GM21737 (cell line): ENCODE measurements at regions not wholly inside any gene's neighbourhood (a gene's known extent, or its start where the extent isn't known, plus 50 kb on each side); places are given as distances from the start of the nearest gene placed in this dataset.

Source experiments
- ATAC-seq: cut with Tn5 transposase; IDR thresholded peaks from one replicate; pipeline ENCODE4 v1.9.1; 2021; ENCODE audit warnings: mild to moderate bottlenecking, moderate library complexity; ENCODE audit not compliant: unreplicated experiment

- no peak for ATAC-seq
Measured at GRCh38 chr10:108812906-108813305, 1110.4 kb downstream of the XPNPEP1 start.

- ATAC-seq, result no peak
Measured at GRCh38 chr10:108812296-108812695, 1111.0 kb downstream of the XPNPEP1 start.

- no peak for ATAC-seq
Measured at GRCh38 chr10:108808228-108808627, 1115.1 kb downstream of the XPNPEP1 start.

GRCh38 chr10:108801775-108802517 is 1121.4 kb downstream of the XPNPEP1 start:
- no peak for ATAC-seq

GRCh38 chr10:108801220-108801619 is 1122.1 kb downstream of the XPNPEP1 start:
- ATAC-seq, result no peak

- no peak for ATAC-seq
Measured at GRCh38 chr10:108797573-108797972, 1125.7 kb downstream of the XPNPEP1 start.

- no peak for ATAC-seq
Measured at GRCh38 chr10:108791794-108792474, 1131.4 kb downstream of the XPNPEP1 start.

- no peak for ATAC-seq
Measured at GRCh38 chr10:108791030-108791429, 1132.3 kb downstream of the XPNPEP1 start.

GRCh38 chr10:108789919-108790318 is 1133.4 kb downstream of the XPNPEP1 start:
- peak; percentile 87 for ATAC-seq

- no peak for ATAC-seq
Measured at GRCh38 chr10:108789336-108789735, 1134.0 kb downstream of the XPNPEP1 start.

GRCh38 chr10:108788891-108789290 is 1134.4 kb downstream of the XPNPEP1 start:
- no peak for ATAC-seq

GRCh38 chr10:108787932-108788331 is 1135.4 kb downstream of the XPNPEP1 start:
- ATAC-seq, result no peak

- no peak for ATAC-seq
Measured at GRCh38 chr10:108785011-108785410, 1138.3 kb downstream of the XPNPEP1 start.

GRCh38 chr10:108784534-108784933 is 1138.8 kb downstream of the XPNPEP1 start:
- ATAC-seq, result no peak

- ATAC-seq, result no peak
Measured at GRCh38 chr10:108783897-108784296, 1139.4 kb downstream of the XPNPEP1 start.

GRCh38 chr10:108782411-108782810 is 1140.9 kb downstream of the XPNPEP1 start:
- no peak for ATAC-seq

GRCh38 chr10:108779501-108779900 is 1143.8 kb downstream of the XPNPEP1 start:
- no peak for ATAC-seq

- ATAC-seq, result no peak
Measured at GRCh38 chr10:108775911-108776475, 1147.3 kb downstream of the XPNPEP1 start.

- no peak for ATAC-seq
Measured at GRCh38 chr10:108771106-108771505, 1152.2 kb downstream of the XPNPEP1 start.

GRCh38 chr10:108765794-108766193 is 1157.5 kb downstream of the XPNPEP1 start:
- no peak for ATAC-seq

- ATAC-seq, result no peak
Measured at GRCh38 chr10:108757946-108758345, 1165.4 kb downstream of the XPNPEP1 start.

- ATAC-seq, result no peak
Measured at GRCh38 chr10:108755646-108756045, 1167.7 kb downstream of the XPNPEP1 start.
